Naive thymus-derived CD4-positive, alpha-beta T cell (primary cell): ENCODE measurements at regions not wholly inside any gene's neighbourhood (a gene's known extent, or its start where the extent isn't known, plus 50 kb on each side); places are given as distances from the start of the nearest gene placed in this dataset.
"Not testable (repeated sequence)": the region's sequence is repeated elsewhere in the genome, so short reads cannot be mapped to it uniquely, and the experiment has no call there.

Source experiments
- ATAC-seq: fragments of 150-1000 bp; cut with Tn5 transposase; 2 replicates; pipeline ENCODE4 v1.10.0; 2021; ENCODE audit warnings: mild to moderate bottlenecking, moderate library complexity
- CTCF ChIA-PET: fragments of 350-600 bp; sonication (Branson Sonifier 250); formaldehyde crosslinking; loops from one replicate; lab custom pipeline; 2021; ENCODE audit warnings: antibody characterized with exemption; lab: Charles Lee
- POLR2A ChIA-PET: fragments of 350-600 bp; sonication (Branson Sonifier 250); formaldehyde crosslinking; loops from one replicate; lab custom pipeline; 2021; ENCODE audit warnings: antibody characterized with exemption, inconsistent platforms; lab: Charles Lee
- DNase-seq, 9 donors: peaks; one replicate each; pipeline versions ENCODE4 v3.0.0 to v3.0.0-alpha.2; 2020 to 2022; ENCODE audit warnings: mixed read lengths in 1 of 9
- H3K27ac ChIP-seq: one replicate; pipeline ENCODE4 v1.7.0; 2013; ENCODE audit warnings: mild to moderate bottlenecking, low read depth, low read length, moderate library complexity
- H3K27me3 ChIP-seq, 2 donors: one replicate each; pipeline ENCODE4 v1.7.0; 2013; ENCODE audit warnings: low read length in 2 of 2, mild to moderate bottlenecking in 2 of 2, moderate library complexity in 2 of 2; ENCODE audit not compliant: control insufficient read depth in 2 of 2, insufficient read depth in 2 of 2
- H3K36me3 ChIP-seq, 3 experiments: 1 replicate in 2 of 3; 2 replicates in 1 of 3; pipeline ENCODE4 v1.7.0; 2013; ENCODE audit warnings: low read length in 3 of 3, mild to moderate bottlenecking in 3 of 3, moderate library complexity in 1 of 3; ENCODE audit not compliant: insufficient read depth in 3 of 3, control insufficient read depth in 2 of 3
- H3K4me1 ChIP-seq, 2 donors: one replicate each; pipeline ENCODE4 v1.7.0; 2013; ENCODE audit warnings: low read length in 2 of 2, mild to moderate bottlenecking in 2 of 2, moderate library complexity in 1 of 2; ENCODE audit not compliant: control insufficient read depth in 2 of 2, insufficient read depth in 2 of 2
- H3K4me3 ChIP-seq: 2 replicates; pipeline ENCODE4 v1.7.0; 2013; ENCODE audit warnings: mild to moderate bottlenecking, low read length
- H3K9me3 ChIP-seq, 3 experiments: 1 replicate in 2 of 3; 2 replicates in 1 of 3; pipeline ENCODE4 v1.7.0; 2013; ENCODE audit warnings: low read length in 3 of 3; ENCODE audit not compliant: control insufficient read depth in 2 of 3
- H3K27ac Mint-ChIP-seq, 9 donors: one replicate each; pipeline ENCODE4 v1.8.0; 2020 to 2022; ENCODE audit warnings: mixed read lengths in 9 of 9, mild to moderate bottlenecking in 8 of 9, moderate library complexity in 5 of 9, inconsistent platforms in 2 of 9
- H3K27me3 Mint-ChIP-seq, 5 donors: one replicate each; pipeline ENCODE4 v1.8.0; 2021 to 2022; ENCODE audit warnings: mixed read lengths in 5 of 5, mild to moderate bottlenecking in 1 of 5
- H3K36me3 Mint-ChIP-seq, 5 donors: one replicate each; pipeline ENCODE4 v1.8.0; 2020 to 2022; ENCODE audit warnings: mixed read lengths in 5 of 5, mild to moderate bottlenecking in 3 of 5, inconsistent platforms in 1 of 5
- H3K4me1 Mint-ChIP-seq, 7 donors: one replicate each; pipeline ENCODE4 v1.8.0; 2020 to 2022; ENCODE audit warnings: mixed read lengths in 7 of 7, mild to moderate bottlenecking in 3 of 7, inconsistent platforms in 1 of 7
- H3K4me3 Mint-ChIP-seq, 10 donors: one replicate each; pipeline ENCODE4 v1.8.0; 2020 to 2022; ENCODE audit warnings: mild to moderate bottlenecking in 10 of 10, mixed read lengths in 10 of 10, moderate library complexity in 6 of 10, inconsistent platforms in 2 of 10
- H3K9me3 Mint-ChIP-seq, 11 donors: one replicate each; pipeline ENCODE4 v1.8.0; 2020 to 2022; ENCODE audit warnings: mixed read lengths in 11 of 11, mild to moderate bottlenecking in 4 of 11, inconsistent platforms in 1 of 11, moderate library complexity in 1 of 11
- intact Hi-C, 2 donors: fragments of 100-400 bp; cut with micrococcal nuclease; formaldehyde crosslinking; loops; one replicate each; pipeline ENCODE4 v1.15.1; 2023

DNA sequence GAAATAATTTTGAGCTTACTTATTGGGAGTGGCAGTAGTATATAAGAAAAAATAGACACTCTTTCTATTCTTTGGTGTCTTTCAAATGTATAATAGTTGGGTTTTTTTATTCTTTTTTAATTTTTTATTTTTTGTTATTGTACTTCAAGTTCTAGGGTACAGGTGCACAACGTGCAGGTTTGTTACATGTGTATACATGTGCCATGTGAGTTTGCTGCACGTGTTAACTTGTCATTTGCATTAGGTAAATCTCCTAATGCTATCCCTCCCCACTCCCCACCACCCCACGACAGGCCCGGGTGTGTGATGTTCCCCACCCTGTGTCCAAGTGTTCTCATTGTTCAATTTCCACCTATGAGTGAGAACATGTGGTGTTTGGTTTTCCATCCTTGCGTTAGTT lies 1552.4 kb upstream of the B3GALT2 start:
- POLR2A ChIA-PET, H3K36me3 ChIP-seq, H3K4me3 ChIP-seq, H3K27me3 Mint-ChIP-seq, intact Hi-C loops, ATAC-seq, H3K9me3 Mint-ChIP-seq, DNase-seq, H3K27ac ChIP-seq, CTCF ChIA-PET, H3K9me3 ChIP-seq, H3K27ac Mint-ChIP-seq, H3K4me1 Mint-ChIP-seq, H3K36me3 Mint-ChIP-seq, H3K4me3 Mint-ChIP-seq, H3K27me3 ChIP-seq, H3K4me1 ChIP-seq: not testable (repeated sequence)

DNA sequence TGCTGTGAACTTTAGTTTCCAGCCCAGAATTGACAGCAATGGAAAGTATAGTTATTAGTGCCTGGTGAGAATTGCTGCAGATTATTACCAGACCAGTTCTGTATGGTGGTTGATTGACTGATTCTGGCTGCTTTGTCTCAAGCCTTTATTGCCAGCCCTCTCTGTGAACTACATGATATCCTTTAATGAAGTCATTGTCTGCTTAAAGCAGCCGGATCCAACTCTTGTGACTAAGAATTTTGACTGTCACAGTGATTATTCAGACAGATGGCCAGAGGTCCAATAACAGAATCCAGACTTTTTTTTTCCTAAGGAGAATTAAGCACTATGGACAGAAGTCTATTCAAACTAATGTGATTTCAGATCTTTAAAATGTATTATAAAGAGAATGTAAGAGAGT lies 1548.6 kb upstream of the B3GALT2 start:
- ChIA-PET POLR2A (no interaction called here), CTCF (no interaction called here)
- no peaks in the 10 kb centered on the region for H3K4me1 ChIP-seq
- H3K27ac ChIP-seq: no peak overlapping the region
- no peaks in the 10 kb centered on the region for H3K36me3 Mint-ChIP-seq
- H3K4me3 ChIP-seq: no peak overlapping the region
- ATAC-seq (no peak), DNase-seq (no peak)
- H3K4me3 Mint-ChIP-seq: no peak overlapping the region
- intact Hi-C loops: no loop called here
- no peaks in the 10 kb centered on the region for H3K4me1 Mint-ChIP-seq
- H3K27me3 ChIP-seq: no peaks in the 10 kb centered on the region
- H3K36me3 ChIP-seq: no peaks in the 10 kb centered on the region
- H3K9me3 Mint-ChIP-seq: no peaks in the 10 kb centered on the region
- no peaks in the 10 kb centered on the region for H3K9me3 ChIP-seq
- no peaks in the 10 kb centered on the region for H3K27me3 Mint-ChIP-seq
- H3K27ac Mint-ChIP-seq: no peak overlapping the region

DNA sequence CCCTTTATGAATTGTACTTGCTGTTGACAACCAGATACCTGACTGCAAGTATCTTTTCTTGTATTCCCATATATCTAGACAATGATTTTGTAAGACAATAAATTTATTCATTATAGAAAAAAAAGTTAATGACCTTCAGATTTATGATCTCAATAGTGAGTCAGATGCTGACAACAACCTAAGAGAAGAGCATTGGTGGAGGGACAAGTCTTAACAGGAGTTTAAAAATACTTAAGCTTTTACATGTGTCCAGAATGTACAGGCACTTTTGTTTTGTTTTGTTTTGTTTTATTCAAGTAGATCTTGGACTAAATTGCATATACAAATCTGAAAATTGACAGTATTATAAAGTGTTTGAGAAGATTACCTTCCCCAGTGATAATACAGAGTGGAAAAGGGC lies 1544.6 kb upstream of the B3GALT2 start:
- Histone ChIP-seq H3K9me3 (no peaks in the 10 kb centered on the region), H3K4me1 (no peaks in the 10 kb centered on the region), H3K36me3 (no peaks in the 10 kb centered on the region), H3K4me3 (no peak overlapping the region), H3K27ac (no peak overlapping the region), H3K27me3 (no peaks in the 10 kb centered on the region)
- Mint-ChIP-seq H3K27me3 (no peaks in the 10 kb centered on the region), H3K9me3 (peaks cover 0 to 2% (median 0%) of the 10 kb centered on the region in 11 donors), H3K36me3 (no peaks in the 10 kb centered on the region), H3K4me1 (no peaks in the 10 kb centered on the region), H3K27ac (no peak overlapping the region), H3K4me3 (no peak overlapping the region)
- intact Hi-C loops: no loop called here
- POLR2A ChIA-PET: no interaction called here
- DNase-seq: no peak
- no peak for ATAC-seq
- CTCF ChIA-PET: no interaction called here

- no peaks in the 10 kb centered on the region for H3K36me3 ChIP-seq
- H3K4me1 ChIP-seq: no peaks in the 10 kb centered on the region
- ChIA-PET POLR2A (no interaction called here), CTCF (no interaction called here)
- Mint-ChIP-seq H3K27me3 (no peaks in the 10 kb centered on the region), H3K4me3 (no peak overlapping the region), H3K4me1 (no peaks in the 10 kb centered on the region), H3K36me3 (no peaks in the 10 kb centered on the region), H3K9me3 (peaks cover 0 to 2% (median 0%) of the 10 kb centered on the region in 11 donors), H3K27ac (no peak overlapping the region)
- intact Hi-C loops: no loop called here
- DNase-seq: no peak
- H3K9me3 ChIP-seq: no peaks in the 10 kb centered on the region
- H3K27ac ChIP-seq: no peak overlapping the region
- H3K27me3 ChIP-seq: no peaks in the 10 kb centered on the region
- no peak for ATAC-seq
- H3K4me3 ChIP-seq: no peak overlapping the region
These were observed 1543.9 kb upstream of the B3GALT2 start for GRCh38 chr1:194730304-194730703.

- Mint-ChIP-seq H3K4me3 (no peak overlapping the region), H3K27ac (no peak overlapping the region), H3K27me3 (peaks cover 0 to 5% (median 0%) of the 10 kb centered on the region in 5 donors), H3K4me1 (no peaks in the 10 kb centered on the region), H3K9me3 (no peaks in the 10 kb centered on the region), H3K36me3 (no peaks in the 10 kb centered on the region)
- intact Hi-C loops: no loop called here
- ChIA-PET CTCF (no interaction called here), POLR2A (no interaction called here)
- Histone ChIP-seq H3K36me3 (no peaks in the 10 kb centered on the region), H3K4me1 (no peaks in the 10 kb centered on the region), H3K9me3 (no peaks in the 10 kb centered on the region), H3K27ac (no peak overlapping the region), H3K4me3 (no peak overlapping the region), H3K27me3 (no peaks in the 10 kb centered on the region)
- no peak for DNase-seq
- no peak for ATAC-seq
These were observed 1536.7 kb upstream of the B3GALT2 start for GRCh38 chr1:194723067-194723466.

GRCh38 chr1:194717941-194718340 lies 1531.5 kb upstream of the B3GALT2 start:
- Mint-ChIP-seq H3K27ac (no peak overlapping the region), H3K4me1 (no peaks in the 10 kb centered on the region), H3K27me3 (peaks cover 0 to 5% (median 0%) of the 10 kb centered on the region in 5 donors), H3K36me3 (no peaks in the 10 kb centered on the region), H3K9me3 (peaks cover 0 to 3% (median 0%) of the 10 kb centered on the region in 11 donors), H3K4me3 (no peak overlapping the region)
- H3K4me3 ChIP-seq: no peak overlapping the region
- DNase-seq: no peak
- H3K4me1 ChIP-seq: no peaks in the 10 kb centered on the region
- H3K9me3 ChIP-seq: no peaks in the 10 kb centered on the region
- intact Hi-C loops: no loop called here
- ATAC-seq: no peak
- no peaks in the 10 kb centered on the region for H3K27me3 ChIP-seq
- CTCF ChIA-PET: no interaction called here
- POLR2A ChIA-PET: no interaction called here
- H3K36me3 ChIP-seq: no peaks in the 10 kb centered on the region
- no peak overlapping the region for H3K27ac ChIP-seq

DNA sequence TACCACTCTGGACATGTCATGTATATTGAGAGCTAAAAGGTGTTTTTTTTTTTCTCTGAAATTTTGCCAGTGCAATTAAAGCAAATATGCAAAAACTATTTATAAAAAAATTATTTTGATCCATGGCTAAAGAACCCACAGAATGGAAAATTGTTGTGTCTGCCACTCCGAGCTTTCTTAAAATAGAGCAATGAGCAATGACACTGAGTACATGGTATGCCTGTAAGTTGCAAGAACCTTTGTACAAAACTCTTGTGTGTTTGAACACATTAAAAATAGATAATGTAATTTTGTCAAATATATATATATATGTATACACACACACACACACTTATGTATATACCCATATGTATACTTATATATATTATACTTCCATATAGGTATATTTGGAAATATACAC lies 1530.9 kb upstream of the B3GALT2 start:
- Histone ChIP-seq H3K4me3 (no peak overlapping the region), H3K27me3 (no peaks in the 10 kb centered on the region), H3K27ac (no peak overlapping the region), H3K9me3 (no peaks in the 10 kb centered on the region), H3K36me3 (no peaks in the 10 kb centered on the region), H3K4me1 (no peaks in the 10 kb centered on the region)
- ATAC-seq (no peak), DNase-seq (no peak)
- H3K36me3 Mint-ChIP-seq: no peaks in the 10 kb centered on the region
- POLR2A ChIA-PET: no interaction called here
- CTCF ChIA-PET: no interaction called here
- intact Hi-C loops: no loop called here
- no peaks in the 10 kb centered on the region for H3K4me1 Mint-ChIP-seq
- no peak overlapping the region for H3K27ac Mint-ChIP-seq
- no peak overlapping the region for H3K4me3 Mint-ChIP-seq
- peaks cover 0 to 3% (median 0%) of the 10 kb centered on the region in 11 donors for H3K9me3 Mint-ChIP-seq
- peaks cover 0 to 5% (median 0%) of the 10 kb centered on the region in 5 donors for H3K27me3 Mint-ChIP-seq
